SK-N-SH (cell line): ENCODE measurements at regions not wholly inside any gene's neighbourhood (a gene's known extent, or its start where the extent isn't known, plus 50 kb on each side); places are given as distances from the start of the nearest gene placed in this dataset.

Experiments used
- CTCF ChIA-PET: fragments of 300-600, 350-600 bp; formaldehyde crosslinking; extraction: SDS; loops from one replicate; lab custom pipeline; 2021; lab: Yijun Ruan, JAX
- POLR2A ChIA-PET: fragments of 350-600 bp; sonication (Branson Sonifier 250); formaldehyde crosslinking; extraction: SDS; loops from one replicate; lab custom pipeline; 2020; ENCODE audit warnings: antibody characterized with exemption, inconsistent platforms; lab: Yijun Ruan, JAX
- DNase-seq: peaks from one replicate; pipeline ENCODE4 v3.0.0; 2012
- H2AFZ ChIP-seq: fragments of 200-600 bp; sonication (generic); 2 replicates; pipeline ENCODE4 v1.8.1; 2016; ENCODE audit warnings: antibody characterized with exemption, mild to moderate bottlenecking, low read depth
- H3F3A ChIP-seq: fragments of 200-600 bp; sonication (generic); replicated peaks from 2 replicates; pipeline ENCODE3; 2016; ENCODE audit warnings: antibody characterized with exemption, mild to moderate bottlenecking; ENCODE audit not compliant: insufficient read depth
- H3K27ac ChIP-seq, 2 experiments: fragments of 200-500 bp in 1 of 2; fragments of 200-600 bp in 1 of 2; sonication (Bioruptor generic) in 1 of 2; sonication (generic), shearing (Covaris generic) in 1 of 2; 2 replicates each; pipeline versions ENCODE4 v1.5.1 to v1.6.1; 2014 to 2016; ENCODE audit warnings: low read depth in 2 of 2, inconsistent platforms in 1 of 2, low read length in 1 of 2, mild to moderate bottlenecking in 1 of 2, mixed read lengths in 1 of 2
- H3K27me3 ChIP-seq: fragments of 200-600 bp; sonication (generic), shearing (Covaris generic); 2 replicates; pipeline ENCODE4 v1.6.1; 2016; ENCODE audit warnings: mixed run types; ENCODE audit not compliant: insufficient read depth
- H3K36me3 ChIP-seq, 2 experiments: fragments of 200-500 bp in 1 of 2; fragments of 200-600 bp in 1 of 2; sonication (Bioruptor generic) in 1 of 2; sonication (generic) in 1 of 2; replicated peaks in 1 of 2; 2 replicates each; pipeline versions ENCODE3 to v1.5.1; 2014 to 2016; ENCODE audit warnings: low read length in 1 of 2, mild to moderate bottlenecking in 1 of 2; ENCODE audit not compliant: insufficient read depth in 2 of 2, control insufficient read depth in 1 of 2
- H3K4me1 ChIP-seq, 2 experiments: fragments of 200-500 bp in 1 of 2; fragments of 200-600 bp in 1 of 2; sonication (Bioruptor generic) in 1 of 2; sonication (generic), shearing (Covaris generic) in 1 of 2; 2 replicates each; pipeline versions ENCODE4 v1.5.1 to v1.6.1; 2014 to 2016; ENCODE audit warnings: low read depth in 1 of 2, low read length in 1 of 2, mixed run types in 1 of 2; ENCODE audit not compliant: insufficient read depth in 2 of 2, control insufficient read depth in 1 of 2
- H3K4me2 ChIP-seq: fragments of 200-600 bp; sonication (generic), shearing (Covaris generic); 2 replicates; pipeline ENCODE4 v1.6.1; 2017; ENCODE audit warnings: mixed run types
- H3K4me3 ChIP-seq, 2 experiments: fragments of 200-500 bp in 1 of 2; fragments of 200-600 bp in 1 of 2; sonication (Bioruptor generic) in 1 of 2; sonication (generic), shearing (Covaris generic) in 1 of 2; 2 replicates each; pipeline versions ENCODE4 v1.5.1 to v1.8.1; 2014 to 2016; ENCODE audit warnings: low read depth in 2 of 2, inconsistent platforms in 1 of 2, low read length in 1 of 2, mild to moderate bottlenecking in 1 of 2, mixed read lengths in 1 of 2, moderate library complexity in 1 of 2
- H3K79me2 ChIP-seq: fragments of 200-600 bp; sonication (generic); 2 replicates; pipeline ENCODE4 v1.8.1; 2017; ENCODE audit warnings: mild to moderate bottlenecking; ENCODE audit not compliant: insufficient read depth
- H3K9ac ChIP-seq: fragments of 200-600 bp; sonication (generic); 2 replicates; pipeline ENCODE4 v1.6.1; 2017; ENCODE audit warnings: mixed run types
- H3K9me2 ChIP-seq: fragments of 200-600 bp; sonication (generic); 2 replicates; pipeline ENCODE4 v1.6.1; 2017; ENCODE audit warnings: mixed run types
- H3K9me3 ChIP-seq: fragments of 200-600 bp; sonication (generic); 2 replicates; pipeline ENCODE4 v1.6.1; 2017; ENCODE audit warnings: mixed run types, mild to moderate bottlenecking, moderate library complexity
- H4K20me1 ChIP-seq: fragments of 200-600 bp; sonication (generic); 2 replicates; pipeline ENCODE4 v1.6.1; 2017; ENCODE audit warnings: mild to moderate bottlenecking, mixed run types; ENCODE audit not compliant: insufficient read depth
- ELF1 ChIP-seq: IDR thresholded peaks from 2 replicates; pipeline ENCODE4 v1.4.0; 2012
- EZH2phosphoT487 ChIP-seq: fragments of 200-600 bp; sonication (generic); IDR thresholded peaks from 2 replicates; pipeline ENCODE4 v1.6.1; 2017; ENCODE audit warnings: low read depth, mixed run types, mild to moderate bottlenecking, antibody characterized with exemption, moderate library complexity, borderline replicate concordance
- FOXJ3 ChIP-seq: sonication (generic); formaldehyde crosslinking; IDR thresholded peaks from 2 replicates; pipeline ENCODE4 v1.5.1; 2020; ENCODE audit warnings: mild to moderate bottlenecking, missing genetic modification reagents
- FOXM1 ChIP-seq: IDR thresholded peaks from 2 replicates; pipeline ENCODE4 v1.4.0; 2012; ENCODE audit warnings: low read depth, mild to moderate bottlenecking
- GABPA ChIP-seq: IDR thresholded peaks from 2 replicates; pipeline ENCODE4 v1.4.0; 2012; ENCODE audit warnings: low read depth, mild to moderate bottlenecking
- JUND ChIP-seq: IDR thresholded peaks from 2 replicates; pipeline ENCODE4 v1.4.0; 2012
- POLR2AphosphoS5 ChIP-seq: IDR thresholded peaks from 2 replicates; pipeline ENCODE4 v1.6.1; 2012; ENCODE audit warnings: low read depth, low read length
- RAD21 ChIP-seq: IDR thresholded peaks from 2 replicates; pipeline ENCODE4 v1.6.1; 2012; ENCODE audit warnings: mild to moderate bottlenecking, low read length
- RXRA ChIP-seq: IDR thresholded peaks from 2 replicates; pipeline ENCODE4 v1.4.0; 2012; ENCODE audit warnings: low read depth, mild to moderate bottlenecking, borderline replicate concordance
- SIN3A ChIP-seq: IDR thresholded peaks from 2 replicates; pipeline ENCODE4 v1.6.1; 2012; ENCODE audit warnings: low read depth, mild to moderate bottlenecking, low read length, moderate library complexity, borderline replicate concordance
- TAF1 ChIP-seq: IDR thresholded peaks from 2 replicates; pipeline ENCODE4 v1.6.1; 2012; ENCODE audit warnings: low read depth, mild to moderate bottlenecking, low read length, moderate library complexity, borderline replicate concordance
- TCF12 ChIP-seq: IDR thresholded peaks from 2 replicates; pipeline ENCODE4 v1.4.0; 2012
- YY1 ChIP-seq: IDR thresholded peaks from 2 replicates; pipeline ENCODE4 v1.4.0; 2012; ENCODE audit warnings: low read depth, mild to moderate bottlenecking
- WGBS: methylation state at CpG from one replicate; pipeline ENCODE4 v1.1.6; 2017; ENCODE audit warnings: low lambda C conversion rate; 5-methylcytosine and 5-hydroxymethylcytosine counted together
- TF ChIP-seq, protein P1 (sequence below): IDR thresholded peaks from 2 replicates; pipeline ENCODE4 v1.4.0; 2012; ENCODE audit warnings: low read depth
- TF ChIP-seq, protein P2 (sequence below): IDR thresholded peaks from 2 replicates; pipeline ENCODE4 v1.4.0; 2012; ENCODE audit warnings: low read depth, borderline replicate concordance
- TF ChIP-seq, protein P3 (sequence below): IDR thresholded peaks from 2 replicates; pipeline ENCODE4 v1.6.1; 2012; ENCODE audit warnings: mild to moderate bottlenecking, low read depth, low read length, moderate library complexity

DNA sequence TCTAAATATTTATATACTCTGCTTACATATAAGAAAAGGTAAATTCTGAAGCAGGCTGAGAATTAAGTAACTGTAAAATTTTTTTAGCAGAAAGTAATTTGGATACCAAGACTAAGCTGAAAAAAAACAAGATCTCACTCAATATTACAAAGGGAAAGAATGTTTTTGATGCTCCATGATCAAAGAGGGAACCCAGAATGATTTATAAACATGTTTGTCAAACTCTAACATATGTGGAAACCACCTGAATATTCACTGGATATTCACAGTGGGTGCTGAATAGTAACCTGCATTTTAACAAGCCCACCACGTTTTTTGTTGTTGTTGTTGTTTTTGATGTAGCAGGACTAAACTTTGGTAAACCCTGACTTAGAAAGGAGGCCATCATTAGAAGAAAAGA lies 324.9 kb upstream of the GATB start:
- no peak overlapping the region for H3K4me3 ChIP-seq
- H4K20me1 ChIP-seq, result no peaks in the 10 kb centered on the region
- 4% methylated on average over 1 of the region's 1 CpG for WGBS
- no peak overlapping the region for H3K4me2 ChIP-seq
- no peaks in the 10 kb centered on the region for H3F3A ChIP-seq
- H3K36me3 ChIP-seq, result no peaks in the 10 kb centered on the region
- no peaks in the 10 kb centered on the region; the same call in 1 of the 2 replicates for H3K27me3 ChIP-seq
- CTCF ChIA-PET, result interaction anchor here (1.1 kb wide), 1 partner anchor 11 kb away, joined by 3 read pairs; no protein-coding TSS in a partner anchor
- no peak overlapping the region for H3K27ac ChIP-seq
- no peak for DNase-seq
- no peaks in the 10 kb centered on the region for H3K9me3 ChIP-seq
- H3K9ac ChIP-seq, result no peak overlapping the region
- H3K4me1 ChIP-seq, result peaks cover 0 to 1% of the 10 kb centered on the region in 2 experiments; a peak in 1 of 4 replicates
- no peaks in the 10 kb centered on the region for H3K9me2 ChIP-seq
- POLR2A ChIA-PET, result no interaction called here
- no peak for TF ChIP-seq GABPA
- TF ChIP-seq EZH2phosphoT487, result no peak
- TF ChIP-seq RXRA, result no peak
- TF ChIP-seq YY1, result no peak
- TF ChIP-seq ELF1, result no peak
- TF ChIP-seq TAF1, result no peak
- no peak for TF ChIP-seq SIN3A
- TF ChIP-seq, protein P1, sequence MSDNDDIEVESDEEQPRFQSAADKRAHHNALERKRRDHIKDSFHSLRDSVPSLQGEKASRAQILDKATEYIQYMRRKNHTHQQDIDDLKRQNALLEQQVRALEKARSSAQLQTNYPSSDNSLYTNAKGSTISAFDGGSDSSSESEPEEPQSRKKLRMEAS, result no peak
- no peak for TF ChIP-seq FOXJ3 (CRISPR knock-in tag)
- no peak for TF ChIP-seq RAD21
- TF ChIP-seq FOXM1, result no peak
- no peak for TF ChIP-seq TCF12
- TF ChIP-seq, protein P2, sequence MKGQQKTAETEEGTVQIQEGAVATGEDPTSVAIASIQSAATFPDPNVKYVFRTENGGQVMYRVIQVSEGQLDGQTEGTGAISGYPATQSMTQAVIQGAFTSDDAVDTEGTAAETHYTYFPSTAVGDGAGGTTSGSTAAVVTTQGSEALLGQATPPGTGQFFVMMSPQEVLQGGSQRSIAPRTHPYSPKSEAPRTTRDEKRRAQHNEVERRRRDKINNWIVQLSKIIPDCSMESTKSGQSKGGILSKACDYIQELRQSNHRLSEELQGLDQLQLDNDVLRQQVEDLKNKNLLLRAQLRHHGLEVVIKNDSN, result no peak
- no peak overlapping the region for H2AFZ ChIP-seq
- no peaks in the 10 kb centered on the region for H3K79me2 ChIP-seq

DNA sequence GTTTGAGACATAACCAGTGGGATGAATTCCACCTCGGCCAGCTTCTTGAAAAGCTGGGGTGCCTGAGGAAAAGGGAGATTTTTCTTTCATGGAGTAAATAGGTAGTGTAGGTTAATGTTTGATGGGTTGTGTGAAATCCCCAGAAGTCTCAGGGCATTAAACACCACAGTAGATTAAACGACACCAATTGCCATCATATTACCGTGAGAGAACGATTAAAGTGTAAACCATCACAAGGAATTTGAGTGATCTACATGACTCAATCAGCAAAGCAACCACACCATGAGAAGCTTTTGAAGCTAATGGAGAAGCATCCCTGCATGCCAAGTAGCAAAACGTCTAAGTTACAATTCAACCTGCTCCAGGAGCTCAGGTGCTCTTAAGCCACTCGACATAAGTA lies 322.5 kb upstream of the GATB start:
- Histone ChIP-seq H2AFZ (no peak overlapping the region), H3K9me2 (no peaks in the 10 kb centered on the region), H3K27ac (no peak overlapping the region), H3K4me3 (no peak overlapping the region), H3K4me1 (no peaks in the 10 kb centered on the region), H3K36me3 (no peaks in the 10 kb centered on the region), H4K20me1 (no peaks in the 10 kb centered on the region), H3K4me2 (no peak overlapping the region), H3K9me3 (no peaks in the 10 kb centered on the region), H3K27me3 (no peaks in the 10 kb centered on the region; the same call in 1 of the 2 replicates), H3F3A (no peaks in the 10 kb centered on the region), H3K9ac (no peak overlapping the region), H3K79me2 (no peaks in the 10 kb centered on the region)
- TF ChIP-seq RXRA, result no peak
- TF ChIP-seq ELF1, result no peak
- no peak for DNase-seq
- ChIA-PET POLR2A (no interaction called here), CTCF (interaction anchor here (0.9 to 1.1 kb wide), 2 partner anchors 8 to 36 kb away, joined by 3 read pairs; no protein-coding TSS in a partner anchor)
- 58% methylated on average over 6 of the region's 6 CpGs for WGBS

DNA sequence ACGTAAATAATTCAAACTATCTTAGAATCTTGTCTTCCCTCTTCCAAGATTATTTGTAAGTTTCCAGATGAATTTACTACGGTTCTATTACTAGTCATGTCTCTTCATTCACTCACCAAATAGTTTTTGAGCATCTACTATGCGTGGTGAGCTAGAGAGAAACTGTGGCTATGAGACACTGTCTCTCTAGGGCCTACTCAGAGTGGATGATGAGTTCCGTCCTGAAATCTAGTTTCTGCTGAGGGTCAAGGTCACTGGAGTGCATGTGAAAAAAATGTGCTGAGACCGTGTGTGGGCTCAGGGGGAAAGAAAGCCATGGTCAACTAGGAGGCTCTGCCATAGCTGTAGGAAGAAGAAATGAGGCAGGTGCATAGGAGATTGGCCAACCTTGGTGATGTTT lies 320.2 kb upstream of the GATB start:
- WGBS, result 34% methylated on average over 5 of the region's 5 CpGs
- POLR2A ChIA-PET, result no interaction called here
- Histone ChIP-seq H3K9ac (no peak overlapping the region), H3K9me3 (no peaks in the 10 kb centered on the region), H3K27me3 (no peaks in the 10 kb centered on the region; the same call in 1 of the 2 replicates), H3K4me1 (no peaks in the 10 kb centered on the region), H3K4me2 (no peak overlapping the region), H3K79me2 (no peaks in the 10 kb centered on the region), H3F3A (no peaks in the 10 kb centered on the region), H3K4me3 (no peak overlapping the region), H3K9me2 (no peaks in the 10 kb centered on the region)
- DNase-seq, result no peak
- TF ChIP-seq JUND (no peak), TAF1 (no peak), POLR2AphosphoS5 (no peak)
- TF ChIP-seq, protein P1, result no peak
- TF ChIP-seq, protein P3, sequence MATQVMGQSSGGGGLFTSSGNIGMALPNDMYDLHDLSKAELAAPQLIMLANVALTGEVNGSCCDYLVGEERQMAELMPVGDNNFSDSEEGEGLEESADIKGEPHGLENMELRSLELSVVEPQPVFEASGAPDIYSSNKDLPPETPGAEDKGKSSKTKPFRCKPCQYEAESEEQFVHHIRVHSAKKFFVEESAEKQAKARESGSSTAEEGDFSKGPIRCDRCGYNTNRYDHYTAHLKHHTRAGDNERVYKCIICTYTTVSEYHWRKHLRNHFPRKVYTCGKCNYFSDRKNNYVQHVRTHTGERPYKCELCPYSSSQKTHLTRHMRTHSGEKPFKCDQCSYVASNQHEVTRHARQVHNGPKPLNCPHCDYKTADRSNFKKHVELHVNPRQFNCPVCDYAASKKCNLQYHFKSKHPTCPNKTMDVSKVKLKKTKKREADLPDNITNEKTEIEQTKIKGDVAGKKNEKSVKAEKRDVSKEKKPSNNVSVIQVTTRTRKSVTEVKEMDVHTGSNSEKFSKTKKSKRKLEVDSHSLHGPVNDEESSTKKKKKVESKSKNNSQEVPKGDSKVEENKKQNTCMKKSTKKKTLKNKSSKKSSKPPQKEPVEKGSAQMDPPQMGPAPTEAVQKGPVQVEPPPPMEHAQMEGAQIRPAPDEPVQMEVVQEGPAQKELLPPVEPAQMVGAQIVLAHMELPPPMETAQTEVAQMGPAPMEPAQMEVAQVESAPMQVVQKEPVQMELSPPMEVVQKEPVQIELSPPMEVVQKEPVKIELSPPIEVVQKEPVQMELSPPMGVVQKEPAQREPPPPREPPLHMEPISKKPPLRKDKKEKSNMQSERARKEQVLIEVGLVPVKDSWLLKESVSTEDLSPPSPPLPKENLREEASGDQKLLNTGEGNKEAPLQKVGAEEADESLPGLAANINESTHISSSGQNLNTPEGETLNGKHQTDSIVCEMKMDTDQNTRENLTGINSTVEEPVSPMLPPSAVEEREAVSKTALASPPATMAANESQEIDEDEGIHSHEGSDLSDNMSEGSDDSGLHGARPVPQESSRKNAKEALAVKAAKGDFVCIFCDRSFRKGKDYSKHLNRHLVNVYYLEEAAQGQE, result no peak
- TF ChIP-seq, all 33 proteins: peak for 0
- no peaks in the 10 kb centered on the region for H4K20me1 ChIP-seq
- no peak overlapping the region for H3K27ac ChIP-seq
- no peaks in the 10 kb centered on the region for H3K36me3 ChIP-seq
- no peak overlapping the region for H2AFZ ChIP-seq
- CTCF ChIA-PET, result no interaction called here
